HepG2 (cell line): ENCODE measurements at regions not wholly inside any gene's neighbourhood (a gene's known extent, or its start where the extent isn't known, plus 50 kb on each side); places are given as distances from the start of the nearest gene placed in this dataset.

Experiments
- GABPA ChIP-seq, 2 experiments: IDR thresholded peaks; 2 replicates each; pipeline ENCODE4 v1.6.1; 2011 to 2016; ENCODE audit warnings: low read depth in 2 of 2, low read length in 1 of 2, missing biosample characterization in 1 of 2, missing genetic modification characterization in 1 of 2
- HNRNPLL ChIP-seq: fragments of 200-400 bp; formaldehyde crosslinking; IDR thresholded peaks from 2 replicates; pipeline ENCODE4 v1.6.1; 2017; ENCODE audit warnings: mild to moderate bottlenecking, low read depth, low read length; ENCODE audit not compliant: poor library complexity, severe bottlenecking
- HOXA9 ChIP-seq: sonication (generic); formaldehyde crosslinking; IDR thresholded peaks from 2 replicates; pipeline ENCODE4 v1.8.1; 2022; ENCODE audit warnings: missing genetic modification reagents, mild to moderate bottlenecking, moderate library complexity, borderline replicate concordance
- THAP11 ChIP-seq: IDR thresholded peaks from 2 replicates; pipeline ENCODE4 v1.6.1; 2016; ENCODE audit warnings: missing biosample characterization, missing genetic modification reagents
- ZNF138 ChIP-seq: sonication (generic); formaldehyde crosslinking; IDR thresholded peaks from 2 replicates; pipeline ENCODE4 v1.5.0; 2020; ENCODE audit warnings: mild to moderate bottlenecking, low read depth, missing genetic modification reagents
- ZNF142 ChIP-seq: sonication (generic); formaldehyde crosslinking; IDR thresholded peaks from 2 replicates; pipeline ENCODE4 v1.4.0; 2020; ENCODE audit warnings: missing genetic modification reagents
- ZNF335 ChIP-seq: sonication (generic); formaldehyde crosslinking; IDR thresholded peaks from 2 replicates; pipeline ENCODE4 v1.4.0; 2020; ENCODE audit warnings: missing genetic modification reagents
- ZNF547 ChIP-seq: sonication (generic); formaldehyde crosslinking; IDR thresholded peaks from 2 replicates; pipeline ENCODE4 v1.5.1; 2020; ENCODE audit warnings: mild to moderate bottlenecking, missing genetic modification reagents
- ZNF577 ChIP-seq: sonication (generic); formaldehyde crosslinking; IDR thresholded peaks from 2 replicates; pipeline ENCODE4 v1.4.0; 2020; ENCODE audit warnings: mild to moderate bottlenecking, low read depth, missing genetic modification reagents, borderline replicate concordance
- ZNF607 ChIP-seq: sonication (generic); formaldehyde crosslinking; IDR thresholded peaks from 2 replicates; pipeline ENCODE4 v1.5.1; 2020; ENCODE audit warnings: missing genetic modification reagents, mild to moderate bottlenecking, borderline replicate concordance
- ZNF687 ChIP-seq: sonication (generic); formaldehyde crosslinking; IDR thresholded peaks from 2 replicates; pipeline ENCODE4 v1.5.1; 2020; ENCODE audit warnings: mild to moderate bottlenecking, missing genetic modification reagents, moderate library complexity
- ZNF747 ChIP-seq: sonication (generic); formaldehyde crosslinking; IDR thresholded peaks from 2 replicates; pipeline ENCODE4 v1.8.1; 2023; ENCODE audit warnings: missing genetic modification reagents, mild to moderate bottlenecking, borderline replicate concordance
- TF ChIP-seq, protein P1 (sequence below): sonication (generic); formaldehyde crosslinking; IDR thresholded peaks from 2 replicates; pipeline ENCODE4 v1.9.0; 2022; ENCODE audit warnings: low read depth, missing genetic modification reagents
- TF ChIP-seq, protein P2 (sequence below): sonication (generic); formaldehyde crosslinking; conservative IDR thresholded peaks from 2 replicates; pipeline ENCODE4 v1.5.0; 2020; ENCODE audit warnings: missing genetic modification reagents

DNA sequence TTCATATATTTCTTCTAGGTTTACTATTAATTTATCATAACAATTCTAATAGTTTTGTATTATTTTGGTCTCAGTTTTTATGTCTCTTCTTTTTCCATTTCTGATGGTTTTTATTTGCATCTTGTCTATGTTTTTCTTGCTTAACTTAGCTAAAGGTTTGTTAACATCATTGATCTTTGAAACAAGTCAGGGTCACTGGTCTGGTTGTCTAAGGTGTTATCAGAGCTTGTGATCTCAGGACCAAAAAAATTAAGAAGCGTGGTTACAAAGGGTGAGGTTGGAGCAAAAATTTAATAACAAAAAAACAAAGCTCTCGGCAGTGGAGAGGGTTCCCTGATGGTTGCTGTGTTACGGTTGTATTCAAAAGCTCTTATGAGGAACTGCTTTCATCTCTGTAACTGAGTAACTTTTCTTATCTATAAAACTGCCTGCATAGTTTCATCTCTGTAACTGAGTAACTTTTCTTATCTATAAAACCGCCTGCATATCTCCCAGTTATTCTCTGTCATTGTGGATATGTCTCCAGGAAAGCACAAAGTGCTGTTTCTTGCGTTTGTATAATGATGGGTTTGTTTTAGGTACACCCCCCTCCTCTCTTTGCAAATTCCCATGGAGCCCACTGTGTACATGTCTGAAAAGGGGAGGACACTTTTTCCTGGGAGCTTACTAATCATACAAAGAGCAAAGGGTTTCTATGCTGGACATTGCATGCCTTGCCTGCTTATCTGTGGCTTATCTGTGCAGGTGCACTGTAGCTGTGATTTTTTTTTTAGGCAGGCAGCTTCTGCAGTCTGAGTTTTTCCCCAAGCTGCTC lies 62.4 kb upstream of the UGT2B15 start (continued):
- TF ChIP-seq ZNF687 (CRISPR knock-in tag) (no peak), ZNF577 (CRISPR knock-in tag) (no peak), ZNF607 (CRISPR knock-in tag) (peak; percentile 58; the same call in 1 of the 2 replicates), HOXA9 (CRISPR knock-in tag) (no peak), THAP11 (CRISPR knock-in tag) (peak; percentile 55), GABPA (IDR thresholded peaks at IDR 0.05; ENCODE audit: low read depth, low read length) (no peak), GABPA (CRISPR knock-in tag; IDR thresholded peaks at IDR 0.05; ENCODE audit: low read depth) (0 out of 2 replicates have a peak, but pooled peaks have one; percentile 22), HNRNPLL (no peak), ZNF335 (CRISPR knock-in tag) (no peak), ZNF138 (no peak), ZNF547 (CRISPR knock-in tag) (peak; percentile 61; the same call in 1 of the 2 replicates), ZNF747 (CRISPR knock-in tag) (0 out of 2 replicates have a peak, but pooled peaks have one; percentile 33), ZNF142 (CRISPR knock-in tag) (0 out of 2 replicates have a peak, but pooled peaks have one; percentile 62)
- TF ChIP-seq, protein P1, sequence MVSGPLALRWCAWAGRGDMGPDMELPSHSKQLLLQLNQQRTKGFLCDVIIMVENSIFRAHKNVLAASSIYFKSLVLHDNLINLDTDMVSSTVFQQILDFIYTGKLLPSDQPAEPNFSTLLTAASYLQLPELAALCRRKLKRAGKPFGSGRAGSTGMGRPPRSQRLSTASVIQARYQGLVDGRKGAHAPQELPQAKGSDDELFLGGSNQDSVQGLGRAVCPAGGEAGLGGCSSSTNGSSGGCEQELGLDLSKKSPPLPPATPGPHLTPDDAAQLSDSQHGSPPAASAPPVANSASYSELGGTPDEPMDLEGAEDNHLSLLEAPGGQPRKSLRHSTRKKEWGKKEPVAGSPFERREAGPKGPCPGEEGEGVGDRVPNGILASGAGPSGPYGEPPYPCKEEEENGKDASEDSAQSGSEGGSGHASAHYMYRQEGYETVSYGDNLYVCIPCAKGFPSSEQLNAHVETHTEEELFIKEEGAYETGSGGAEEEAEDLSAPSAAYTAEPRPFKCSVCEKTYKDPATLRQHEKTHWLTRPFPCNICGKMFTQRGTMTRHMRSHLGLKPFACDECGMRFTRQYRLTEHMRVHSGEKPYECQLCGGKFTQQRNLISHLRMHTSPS: no peak
- TF ChIP-seq, protein P2, sequence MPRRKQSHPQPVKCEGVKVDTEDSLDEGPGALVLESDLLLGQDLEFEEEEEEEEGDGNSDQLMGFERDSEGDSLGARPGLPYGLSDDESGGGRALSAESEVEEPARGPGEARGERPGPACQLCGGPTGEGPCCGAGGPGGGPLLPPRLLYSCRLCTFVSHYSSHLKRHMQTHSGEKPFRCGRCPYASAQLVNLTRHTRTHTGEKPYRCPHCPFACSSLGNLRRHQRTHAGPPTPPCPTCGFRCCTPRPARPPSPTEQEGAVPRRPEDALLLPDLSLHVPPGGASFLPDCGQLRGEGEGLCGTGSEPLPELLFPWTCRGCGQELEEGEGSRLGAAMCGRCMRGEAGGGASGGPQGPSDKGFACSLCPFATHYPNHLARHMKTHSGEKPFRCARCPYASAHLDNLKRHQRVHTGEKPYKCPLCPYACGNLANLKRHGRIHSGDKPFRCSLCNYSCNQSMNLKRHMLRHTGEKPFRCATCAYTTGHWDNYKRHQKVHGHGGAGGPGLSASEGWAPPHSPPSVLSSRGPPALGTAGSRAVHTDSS (CRISPR knock-in tag): no peak
